Mesothelial cell of epicardium (in vitro differentiated cells): ENCODE measurements at regions not wholly inside any gene's neighbourhood (a gene's known extent, or its start where the extent isn't known, plus 50 kb on each side); places are given as distances from the start of the nearest gene placed in this dataset.

Experiments
- DNase-seq, 2 experiments: peaks; one replicate each; pipeline ENCODE4 v3.0.0; 2021; ENCODE audit warnings: low spot score in 2 of 2; ENCODE audit not compliant: unreplicated experiment in 2 of 2
- H3K27ac Mint-ChIP-seq: 2 replicates; pipeline ENCODE4 v1.8.0; 2021; ENCODE audit warnings: mixed read lengths
- H3K27me3 Mint-ChIP-seq: 2 replicates; pipeline ENCODE4 v1.8.0; 2021; ENCODE audit warnings: low read depth, mixed read lengths
- H3K36me3 Mint-ChIP-seq: 2 replicates; pipeline ENCODE4 v1.8.0; 2021; ENCODE audit warnings: mixed read lengths
- H3K4me1 Mint-ChIP-seq: 2 replicates; pipeline ENCODE4 v1.8.0; 2021; ENCODE audit warnings: mixed read lengths
- H3K4me3 Mint-ChIP-seq: 2 replicates; pipeline ENCODE4 v1.8.0; 2021; ENCODE audit warnings: mild to moderate bottlenecking, moderate library complexity, mixed read lengths
- H3K9me3 Mint-ChIP-seq: 2 replicates; pipeline ENCODE4 v1.8.0; 2021; ENCODE audit warnings: mixed read lengths
- TF ChIP-seq, protein P1 (sequence below): fragments of 200-600 bp; sonication (generic); IDR thresholded peaks from one replicate; pipeline ENCODE4 v1.5.0; 2021; ENCODE audit warnings: antibody characterized with exemption; ENCODE audit not compliant: unreplicated experiment

DNA sequence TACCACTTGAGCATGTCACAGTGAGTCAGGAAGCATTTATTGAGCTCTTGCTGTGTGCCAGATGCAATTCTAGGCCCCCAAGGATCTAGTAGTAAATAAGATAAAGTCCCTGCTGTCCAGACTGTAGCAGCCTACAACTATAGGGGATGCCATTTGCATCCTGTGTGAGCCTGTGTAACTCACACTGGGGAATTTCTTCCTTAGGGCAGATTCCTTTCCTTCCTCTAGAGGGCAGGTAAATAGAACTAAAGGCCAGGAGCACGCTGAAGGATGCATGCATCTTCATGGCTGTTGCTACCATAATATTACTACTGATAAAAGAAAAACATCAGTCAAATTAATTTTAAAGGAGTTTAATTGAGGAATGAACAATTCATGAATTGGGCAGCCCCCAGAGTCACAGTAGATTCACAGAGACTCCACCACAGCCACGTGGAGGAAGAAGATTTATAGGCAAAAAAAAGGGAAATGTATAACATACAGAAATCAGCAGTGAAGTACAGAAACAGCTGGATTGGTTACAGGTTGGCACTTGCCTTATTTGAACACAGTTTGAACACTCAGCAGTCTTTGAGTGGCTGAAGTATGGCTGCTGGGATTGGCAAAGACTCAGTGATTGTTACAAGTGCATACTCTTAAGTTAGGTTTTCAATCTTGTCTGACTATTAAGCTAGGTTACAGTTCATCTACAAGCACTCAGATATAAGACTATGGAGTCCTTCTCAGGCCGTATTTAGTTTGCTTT is 98.9 kb downstream of the ACTL7B start:
- H3K36me3 Mint-ChIP-seq = peaks cover 2% of the 10 kb centered on the region
- H3K27me3 Mint-ChIP-seq = no peaks in the 10 kb centered on the region
- H3K4me1 Mint-ChIP-seq = peaks cover 8% of the 10 kb centered on the region
- DNase-seq = no peak
- TF ChIP-seq, protein P1, sequence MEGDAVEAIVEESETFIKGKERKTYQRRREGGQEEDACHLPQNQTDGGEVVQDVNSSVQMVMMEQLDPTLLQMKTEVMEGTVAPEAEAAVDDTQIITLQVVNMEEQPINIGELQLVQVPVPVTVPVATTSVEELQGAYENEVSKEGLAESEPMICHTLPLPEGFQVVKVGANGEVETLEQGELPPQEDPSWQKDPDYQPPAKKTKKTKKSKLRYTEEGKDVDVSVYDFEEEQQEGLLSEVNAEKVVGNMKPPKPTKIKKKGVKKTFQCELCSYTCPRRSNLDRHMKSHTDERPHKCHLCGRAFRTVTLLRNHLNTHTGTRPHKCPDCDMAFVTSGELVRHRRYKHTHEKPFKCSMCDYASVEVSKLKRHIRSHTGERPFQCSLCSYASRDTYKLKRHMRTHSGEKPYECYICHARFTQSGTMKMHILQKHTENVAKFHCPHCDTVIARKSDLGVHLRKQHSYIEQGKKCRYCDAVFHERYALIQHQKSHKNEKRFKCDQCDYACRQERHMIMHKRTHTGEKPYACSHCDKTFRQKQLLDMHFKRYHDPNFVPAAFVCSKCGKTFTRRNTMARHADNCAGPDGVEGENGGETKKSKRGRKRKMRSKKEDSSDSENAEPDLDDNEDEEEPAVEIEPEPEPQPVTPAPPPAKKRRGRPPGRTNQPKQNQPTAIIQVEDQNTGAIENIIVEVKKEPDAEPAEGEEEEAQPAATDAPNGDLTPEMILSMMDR = no peak
- no peak overlapping the region for H3K27ac Mint-ChIP-seq
- H3K9me3 Mint-ChIP-seq = peaks cover 7% of the 10 kb centered on the region
- no peak overlapping the region for H3K4me3 Mint-ChIP-seq

DNA sequence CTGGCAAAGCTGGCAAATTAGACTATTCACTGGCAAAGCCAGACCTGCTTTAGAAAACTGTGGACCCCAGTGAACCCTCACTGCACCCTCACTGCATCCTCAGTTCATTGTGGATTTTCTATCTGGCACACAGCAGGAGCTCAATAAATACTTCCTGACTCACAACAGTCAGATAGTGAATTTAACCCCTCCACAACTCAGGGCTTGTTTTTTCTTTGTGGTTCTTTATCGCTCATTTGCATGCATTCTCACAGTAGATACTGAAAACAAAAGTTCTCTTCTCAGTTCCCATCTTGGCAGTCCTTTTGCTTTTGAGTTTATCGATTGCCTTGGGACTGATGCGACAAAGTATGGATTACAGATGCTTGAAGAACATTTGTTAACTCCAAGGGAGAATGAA is 99.8 kb downstream of the ACTL7B start:
- DNase-seq = no peak
- H3K4me1 Mint-ChIP-seq = no peaks in the 10 kb centered on the region
- no peak overlapping the region for H3K27ac Mint-ChIP-seq
- TF ChIP-seq, protein P1 = no peak
- no peak overlapping the region for H3K4me3 Mint-ChIP-seq
- peaks cover 2% of the 10 kb centered on the region for H3K36me3 Mint-ChIP-seq
- H3K27me3 Mint-ChIP-seq = no peaks in the 10 kb centered on the region
- H3K9me3 Mint-ChIP-seq = peaks cover 7% of the 10 kb centered on the region

DNA sequence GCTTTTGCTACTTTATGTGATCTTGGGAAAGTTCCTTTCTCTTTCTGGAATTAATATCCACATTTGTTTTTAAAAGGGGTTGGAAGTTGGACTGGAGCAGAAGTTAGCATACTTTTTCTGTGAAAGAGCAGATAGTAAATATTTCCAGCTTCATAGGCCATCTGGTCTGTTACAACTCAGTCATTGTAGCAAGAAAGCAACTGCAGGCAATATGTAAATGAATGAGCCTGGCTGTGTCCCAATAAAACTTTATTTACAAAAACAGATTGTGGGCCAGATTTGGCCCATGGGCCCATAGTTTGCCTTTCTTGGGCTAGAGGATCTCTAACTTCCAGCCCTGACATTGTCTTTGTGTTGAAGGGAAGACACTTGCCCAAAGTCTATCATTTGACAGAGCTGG is 104.4 kb downstream of the ACTL7B start:
- H3K27ac Mint-ChIP-seq = no peak overlapping the region
- H3K9me3 Mint-ChIP-seq = peaks cover 4% of the 10 kb centered on the region
- DNase-seq = no peak
- no peak overlapping the region for H3K4me3 Mint-ChIP-seq
- no peaks in the 10 kb centered on the region for H3K27me3 Mint-ChIP-seq
- TF ChIP-seq, protein P1 = no peak
- H3K36me3 Mint-ChIP-seq = no peaks in the 10 kb centered on the region
- no peaks in the 10 kb centered on the region for H3K4me1 Mint-ChIP-seq

DNA sequence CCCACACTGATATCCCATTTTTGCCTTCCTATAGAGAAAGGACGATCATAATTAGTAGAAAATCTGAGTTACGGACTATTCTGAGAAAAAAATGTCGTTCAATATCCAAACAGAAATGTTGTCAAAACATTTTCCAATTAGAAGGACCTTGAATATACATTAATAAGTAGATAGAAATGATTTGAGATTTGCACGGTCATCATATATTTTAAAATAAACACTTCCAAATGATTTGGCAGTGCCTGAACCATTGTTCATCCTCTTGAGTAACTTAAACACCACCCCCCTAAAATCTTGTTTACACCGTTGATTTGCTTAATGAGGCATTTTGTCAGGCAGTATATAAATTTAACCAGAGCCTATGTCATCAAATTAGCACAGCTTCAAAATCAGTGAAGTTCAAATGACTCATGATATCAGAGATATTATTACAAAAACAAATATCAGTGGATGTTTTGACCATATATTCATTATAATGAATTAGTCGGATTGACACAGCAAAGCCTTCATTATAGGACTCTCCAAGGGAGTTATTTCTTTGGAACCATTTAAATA is 105.0 kb downstream of the ACTL7B start:
- Mint-ChIP-seq H3K4me3 (no peak overlapping the region), H3K9me3 (peaks cover 4% of the 10 kb centered on the region), H3K27me3 (no peaks in the 10 kb centered on the region), H3K36me3 (no peaks in the 10 kb centered on the region), H3K4me1 (peaks cover 1% of the 10 kb centered on the region), H3K27ac (no peak overlapping the region)
- no peak for DNase-seq
- TF ChIP-seq, protein P1 = no peak

DNA sequence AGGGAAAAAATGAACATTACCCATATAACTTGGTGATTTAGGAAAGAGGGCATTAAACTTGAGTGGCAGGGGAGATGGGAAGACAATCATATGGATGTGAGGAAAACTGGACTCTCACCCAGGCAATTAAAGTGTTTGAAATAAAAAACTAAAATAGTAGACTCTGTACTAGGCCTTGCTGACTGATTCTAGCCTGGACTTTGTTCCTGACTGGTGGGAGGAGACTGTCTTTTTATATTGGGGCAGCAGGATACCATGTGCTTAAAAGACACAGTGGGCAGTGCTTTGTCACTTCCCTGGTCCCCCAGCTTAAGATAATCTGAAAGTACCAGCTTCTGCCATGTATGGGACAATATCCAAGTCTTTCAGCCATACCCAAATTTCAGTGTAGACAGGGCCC is 107.0 kb downstream of the ACTL7B start:
- TF ChIP-seq, protein P1 = no peak
- Mint-ChIP-seq H3K4me3 (no peak overlapping the region), H3K4me1 (peaks cover 5% of the 10 kb centered on the region), H3K36me3 (no peaks in the 10 kb centered on the region), H3K9me3 (peaks cover 4% of the 10 kb centered on the region), H3K27me3 (no peaks in the 10 kb centered on the region), H3K27ac (no peak overlapping the region)
- no peak for DNase-seq
